ENCODE measurements at regions not wholly inside any gene's neighbourhood (a gene's known extent, or its start where the extent isn't known, plus 50 kb on each side); places are given as distances from the start of the nearest gene placed in this dataset.

- Mint-ChIP-seq H3K36me3 (no peaks in the 10 kb centered on the region), H3K27ac (no peak overlapping the region), H3K9me3 (peaks cover 15% of the 10 kb centered on the region), H3K27me3 (no peaks in the 10 kb centered on the region), H3K4me1 (no peaks in the 10 kb centered on the region), H3K4me3 (no peak overlapping the region)
- DNase-seq = no peak
These were observed 733.4 kb upstream of the CDH7 start for GRCh38 chr18:65017372-65017760.

GRCh38 chr18:65016631-65017371 is 734.0 kb upstream of the CDH7 start:
- Mint-ChIP-seq H3K36me3 (no peaks in the 10 kb centered on the region), H3K27me3 (no peaks in the 10 kb centered on the region), H3K4me3 (no peak overlapping the region), H3K9me3 (peaks cover 19% of the 10 kb centered on the region), H3K4me1 (no peaks in the 10 kb centered on the region), H3K27ac (no peak overlapping the region)
- DNase-seq = no peak

GRCh38 chr18:64994370-64994769 is 756.4 kb upstream of the CDH7 start:
- H3K27me3 Mint-ChIP-seq = no peaks in the 10 kb centered on the region
- no peaks in the 10 kb centered on the region for H3K36me3 Mint-ChIP-seq
- H3K4me1 Mint-ChIP-seq = no peaks in the 10 kb centered on the region
- H3K9me3 Mint-ChIP-seq = peaks cover 1% of the 10 kb centered on the region
- no peak overlapping the region for H3K4me3 Mint-ChIP-seq
- no peak overlapping the region for H3K27ac Mint-ChIP-seq
- DNase-seq = no peak

DNA sequence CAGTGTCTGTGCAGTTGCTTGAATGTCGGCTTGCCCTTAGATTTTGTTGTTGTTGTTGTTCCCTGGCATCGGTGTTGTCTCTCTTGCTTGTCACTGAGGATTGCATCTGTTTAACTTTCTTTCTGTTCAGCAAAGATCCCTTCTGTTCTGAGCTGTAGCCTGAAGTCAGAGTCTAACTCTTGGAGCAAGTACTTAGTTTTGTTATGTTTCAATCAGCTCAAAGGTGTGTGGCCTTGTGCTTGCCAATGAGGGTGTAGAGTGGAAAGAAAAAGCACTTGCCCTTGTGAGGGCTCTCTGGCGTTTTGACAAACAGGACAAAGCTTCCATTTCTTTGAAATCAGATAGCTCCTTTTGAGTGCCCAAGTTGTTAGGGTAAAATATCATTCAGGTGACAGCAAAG is 757.1 kb upstream of the CDH7 start:
- no peak overlapping the region for H3K27ac Mint-ChIP-seq
- no peak overlapping the region for H3K4me3 Mint-ChIP-seq

GRCh38 chr18:64992654-64993053 is 758.2 kb upstream of the CDH7 start:
- no peaks in the 10 kb centered on the region for H3K36me3 Mint-ChIP-seq
- no peaks in the 10 kb centered on the region for H3K4me1 Mint-ChIP-seq
- no peak for DNase-seq
- H3K4me3 Mint-ChIP-seq = no peak overlapping the region
- H3K9me3 Mint-ChIP-seq = peaks cover 3% of the 10 kb centered on the region
- no peaks in the 10 kb centered on the region for H3K27me3 Mint-ChIP-seq
- no peak overlapping the region for H3K27ac Mint-ChIP-seq

More for the DNA sequence above, 757.1 kb upstream of the CDH7 start:
- H3K4me1 Mint-ChIP-seq = no peaks in the 10 kb centered on the region
- DNase-seq = no peak
- H3K36me3 Mint-ChIP-seq = no peaks in the 10 kb centered on the region
- peaks cover 3% of the 10 kb centered on the region for H3K9me3 Mint-ChIP-seq
- H3K27me3 Mint-ChIP-seq = no peaks in the 10 kb centered on the region

DNA sequence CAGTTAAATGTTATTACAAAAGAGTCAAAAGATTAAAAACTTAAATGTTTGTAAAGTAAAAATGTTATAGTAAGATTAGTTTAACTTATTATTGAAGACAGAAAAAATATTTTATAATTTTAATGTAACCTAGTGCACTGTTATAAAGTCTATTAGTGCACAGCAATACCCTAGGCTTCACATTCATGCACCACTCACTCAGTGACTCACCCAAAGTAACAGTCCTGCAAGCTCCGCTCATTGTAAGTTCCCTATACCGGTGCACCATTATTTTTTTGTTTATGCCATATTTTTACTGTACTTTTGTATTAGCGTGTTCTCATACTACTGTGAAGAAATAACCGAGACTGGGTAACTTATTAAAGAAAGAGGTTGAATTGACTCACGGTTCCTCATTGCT is 759.7 kb upstream of the CDH7 start:
- H3K4me1 Mint-ChIP-seq = no peaks in the 10 kb centered on the region
- no peak for DNase-seq
- H3K27ac Mint-ChIP-seq = no peak overlapping the region
- H3K9me3 Mint-ChIP-seq = peaks cover 3% of the 10 kb centered on the region
- H3K4me3 Mint-ChIP-seq = no peak overlapping the region
- no peaks in the 10 kb centered on the region for H3K36me3 Mint-ChIP-seq
- no peaks in the 10 kb centered on the region for H3K27me3 Mint-ChIP-seq

- Mint-ChIP-seq H3K4me1 (no peaks in the 10 kb centered on the region), H3K4me3 (no peak overlapping the region), H3K27me3 (no peaks in the 10 kb centered on the region), H3K27ac (no peak overlapping the region), H3K36me3 (no peaks in the 10 kb centered on the region), H3K9me3 (peaks cover 3% of the 10 kb centered on the region)
- DNase-seq = no peak
These were observed 763.8 kb upstream of the CDH7 start for GRCh38 chr18:64986906-64987495.

DNA sequence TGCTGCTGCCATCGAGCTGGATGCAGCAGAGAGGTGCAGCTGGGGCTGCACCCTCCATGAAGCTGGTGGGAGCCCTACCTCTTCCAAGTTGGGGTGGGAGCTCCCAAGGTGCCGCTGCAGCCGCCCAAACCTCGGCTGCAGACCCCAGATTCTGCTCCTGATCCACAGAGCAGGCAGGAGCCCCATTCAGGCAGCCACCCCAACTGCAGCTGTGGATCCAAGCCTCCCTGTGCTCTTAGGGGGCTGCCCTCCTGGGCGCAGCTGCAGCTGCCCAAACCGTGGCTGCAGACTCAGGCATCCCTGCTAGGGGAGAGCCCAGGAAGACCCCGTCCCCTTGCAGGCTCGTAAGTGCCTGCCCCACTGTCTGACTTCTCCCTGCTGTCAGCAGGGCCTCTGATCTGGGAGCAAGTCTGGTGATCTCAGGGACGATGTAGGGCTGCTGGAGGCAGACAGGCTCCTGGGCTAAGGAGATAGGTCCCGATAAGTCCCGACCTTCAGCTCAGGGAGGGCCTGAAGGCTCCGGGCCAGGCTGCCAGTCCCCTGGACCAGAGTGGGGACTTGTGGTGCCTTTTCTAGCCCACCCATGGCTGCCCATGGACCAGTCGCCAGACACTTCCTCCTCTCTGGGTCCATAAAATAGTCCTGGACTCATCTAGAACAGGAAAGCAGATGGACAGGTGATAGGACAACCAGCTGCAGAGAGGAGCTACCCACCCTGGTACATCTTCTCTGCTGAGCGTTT is 767.1 kb upstream of the CDH7 start:
- Mint-ChIP-seq H3K36me3 (no peaks in the 10 kb centered on the region), H3K9me3 (peaks cover 1% of the 10 kb centered on the region), H3K27ac (no peak overlapping the region), H3K4me3 (no peak overlapping the region), H3K4me1 (no peaks in the 10 kb centered on the region), H3K27me3 (no peaks in the 10 kb centered on the region)
- DNase-seq = no peak

- Mint-ChIP-seq H3K27ac (no peak overlapping the region), H3K4me1 (no peaks in the 10 kb centered on the region), H3K27me3 (no peaks in the 10 kb centered on the region), H3K9me3 (peaks cover 1% of the 10 kb centered on the region), H3K36me3 (no peaks in the 10 kb centered on the region), H3K4me3 (no peak overlapping the region)
- no peak for DNase-seq
These were observed 768.3 kb upstream of the CDH7 start for GRCh38 chr18:64982414-64983055.

- H3K4me3 Mint-ChIP-seq = no peak overlapping the region
- DNase-seq = no peak
- no peaks in the 10 kb centered on the region for H3K4me1 Mint-ChIP-seq
- no peak overlapping the region for H3K27ac Mint-ChIP-seq
- H3K27me3 Mint-ChIP-seq = no peaks in the 10 kb centered on the region
- H3K36me3 Mint-ChIP-seq = no peaks in the 10 kb centered on the region
- H3K9me3 Mint-ChIP-seq = peaks cover 1% of the 10 kb centered on the region
These were observed 768.9 kb upstream of the CDH7 start for GRCh38 chr18:64981915-64982314.

- Mint-ChIP-seq H3K4me1 (no peaks in the 10 kb centered on the region), H3K27ac (no peak overlapping the region), H3K9me3 (peaks cover 4% of the 10 kb centered on the region), H3K36me3 (no peaks in the 10 kb centered on the region), H3K27me3 (no peaks in the 10 kb centered on the region), H3K4me3 (no peak overlapping the region)
- no peak for DNase-seq
These were observed 771.0 kb upstream of the CDH7 start for GRCh38 chr18:64979791-64980190.

- Mint-ChIP-seq H3K4me1 (no peaks in the 10 kb centered on the region), H3K36me3 (no peaks in the 10 kb centered on the region), H3K9me3 (peaks cover 4% of the 10 kb centered on the region), H3K27ac (no peak overlapping the region), H3K4me3 (no peak overlapping the region), H3K27me3 (no peaks in the 10 kb centered on the region)
- no peak for DNase-seq
These were observed 776.3 kb upstream of the CDH7 start for GRCh38 chr18:64974391-64975125.

DNA sequence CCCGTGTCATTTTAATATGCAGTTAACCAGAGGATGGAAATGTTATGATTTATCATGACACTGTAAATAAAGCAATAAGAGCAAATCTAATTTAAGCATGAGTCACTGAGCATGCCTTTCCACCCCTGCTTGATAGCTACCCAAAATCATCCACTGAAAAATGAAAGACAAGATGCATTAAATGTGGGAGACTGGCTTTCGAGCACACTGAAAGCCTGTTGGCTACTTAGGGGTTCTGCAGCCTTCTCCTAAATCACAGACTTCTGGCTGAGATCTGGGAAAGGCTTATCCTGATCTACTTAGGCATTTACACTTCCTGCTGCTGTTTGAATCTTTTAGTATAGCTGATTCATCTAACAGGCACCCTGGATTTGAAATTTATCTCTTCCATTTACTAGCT is 778.3 kb upstream of the CDH7 start:
- Mint-ChIP-seq H3K27me3 (no peaks in the 10 kb centered on the region), H3K9me3 (peaks cover 2% of the 10 kb centered on the region), H3K4me3 (no peak overlapping the region), H3K4me1 (no peaks in the 10 kb centered on the region), H3K36me3 (no peaks in the 10 kb centered on the region), H3K27ac (no peak overlapping the region)
- DNase-seq = no peak

DNA sequence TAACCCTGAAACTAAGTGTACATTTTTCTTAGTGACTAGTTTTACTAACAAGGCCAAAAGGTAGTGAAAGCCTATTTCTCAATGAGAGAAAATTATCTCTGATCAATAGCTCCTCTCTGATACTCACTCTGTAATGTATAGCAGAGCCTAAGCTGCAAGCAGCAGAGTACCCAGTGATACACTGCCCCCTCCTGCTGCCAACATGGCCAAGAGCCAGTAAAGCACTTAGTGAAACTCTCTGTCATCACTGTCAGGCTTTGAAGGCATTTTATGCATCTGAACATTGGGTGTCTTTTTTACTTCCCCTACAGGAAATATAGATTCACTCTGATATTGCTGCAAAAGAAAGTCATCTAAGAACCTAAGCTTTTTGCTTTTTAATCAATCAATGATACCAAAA is 784.1 kb upstream of the CDH7 start:
- no peak overlapping the region for H3K4me3 Mint-ChIP-seq
- no peaks in the 10 kb centered on the region for H3K27me3 Mint-ChIP-seq
- H3K4me1 Mint-ChIP-seq = no peaks in the 10 kb centered on the region
- DNase-seq = no peak
- no peaks in the 10 kb centered on the region for H3K36me3 Mint-ChIP-seq
- H3K27ac Mint-ChIP-seq = no peak overlapping the region
- peaks cover 1% of the 10 kb centered on the region for H3K9me3 Mint-ChIP-seq

DNA sequence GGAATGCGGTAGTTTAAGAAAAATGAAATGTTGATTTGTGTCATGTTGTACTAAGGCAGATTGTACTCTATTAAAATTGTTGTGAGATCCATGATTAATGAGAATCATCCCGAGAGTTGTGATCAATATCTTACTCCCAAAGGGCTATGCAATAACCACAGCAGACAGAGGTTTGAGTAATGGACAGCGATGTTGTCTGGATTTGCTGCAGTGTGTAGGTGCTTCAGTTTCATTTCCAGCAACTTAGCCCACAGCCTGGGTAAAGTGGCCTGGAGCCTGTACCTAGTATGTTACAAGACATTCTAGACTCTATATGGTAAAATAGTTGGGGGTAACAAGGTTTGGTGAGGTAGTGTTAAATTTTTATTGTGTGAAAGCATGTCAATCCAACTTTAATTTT is 794.3 kb upstream of the CDH7 start:
- Mint-ChIP-seq H3K27me3 (no peaks in the 10 kb centered on the region), H3K27ac (no peak overlapping the region), H3K4me3 (no peak overlapping the region), H3K4me1 (no peaks in the 10 kb centered on the region), H3K9me3 (no peaks in the 10 kb centered on the region), H3K36me3 (no peaks in the 10 kb centered on the region)
- DNase-seq = no peak
